Endothelial cell of umbilical vein (primary cell): ENCODE measurements at regions not wholly inside any gene's neighbourhood (a gene's known extent, or its start where the extent isn't known, plus 50 kb on each side); places are given as distances from the start of the nearest gene placed in this dataset.

Experiments used
- BruUV-seq: library from RNA; stranded (reverse); fragments of 400-500 nt; replicated peaks from 2 replicates; lab custom pipeline; 2021; lab: Mats Ljungman, UMichigan
- CTCF ChIA-PET: fragments of 300-600, 350-600 bp; sonication (Branson Sonifier 250); formaldehyde crosslinking; loops from one replicate; lab custom pipeline; 2021; ENCODE audit warnings: antibody characterized with exemption, inconsistent platforms; lab: Charles Lee
- POLR2A ChIA-PET: fragments of 300-600, 350-600 bp; sonication (Branson Sonifier 250); formaldehyde crosslinking; loops from one replicate; lab custom pipeline; 2021; ENCODE audit warnings: antibody characterized with exemption, inconsistent platforms; lab: Charles Lee
- DNase-seq: peaks from one replicate; pipeline ENCODE4 v3.0.0-alpha.2; 2011; ENCODE audit warnings: low read depth, low spot score
- FAIRE-seq: peaks from 2 replicates; lab custom pipeline; 2011; peaks lifted over from hg19 to GRCh38; lab: Jason Lieb, UNC
- H2AFZ ChIP-seq: 2 replicates; pipeline ENCODE4 v1.6.0; 2012; ENCODE audit warnings: low read depth, low read length, control low read depth, inconsistent platforms
- H3K27ac ChIP-seq: 2 replicates; pipeline ENCODE4 v1.5.1; 2011; ENCODE audit warnings: low read depth, mild to moderate bottlenecking, control low read depth, low read length, moderate library complexity; ENCODE audit not compliant: insufficient read depth
- H3K27me3 ChIP-seq, 2 experiments: 2 replicates each; pipeline versions ENCODE4 v1.6.0 to v1.6.1; 2011; ENCODE audit warnings: low read length in 2 of 2, mixed read lengths in 1 of 2; ENCODE audit not compliant: control insufficient read depth in 2 of 2, insufficient read depth in 2 of 2
- H3K36me3 ChIP-seq, 2 experiments: 2 replicates in 1 of 2; 3 replicates in 1 of 2; pipeline ENCODE4 v1.5.1; 2011; ENCODE audit warnings: low read length in 2 of 2, mild to moderate bottlenecking in 1 of 2, moderate library complexity in 1 of 2; ENCODE audit not compliant: control insufficient read depth in 2 of 2, insufficient read depth in 2 of 2; ENCODE audit errors: extremely low read depth in 1 of 2
- H3K4me1 ChIP-seq: 3 replicates; pipeline ENCODE4 v1.5.1; 2011; ENCODE audit warnings: mild to moderate bottlenecking, low read length; ENCODE audit not compliant: control insufficient read depth, insufficient read depth; ENCODE audit errors: extremely low read depth
- H3K4me2 ChIP-seq: 2 replicates; pipeline ENCODE4 v1.6.1; 2011; ENCODE audit warnings: low read length, control low read depth, mixed read lengths; ENCODE audit not compliant: insufficient read depth
- H3K4me3 ChIP-seq, 3 experiments: fragments of 200-600 bp in 1 of 3; sonication (generic), shearing (Covaris generic) in 1 of 3; replicated peaks in 1 of 3; 2 replicates each; pipeline ENCODE4 v1.5.1; 2011 to 2016; ENCODE audit warnings: control low read depth in 3 of 3, low read length in 3 of 3, mild to moderate bottlenecking in 2 of 3, inconsistent platforms in 1 of 3, low read depth in 1 of 3, moderate library complexity in 1 of 3; ENCODE audit not compliant: insufficient read depth in 1 of 3
- H3K79me2 ChIP-seq: 2 replicates; pipeline ENCODE4 v1.6.0; 2012; ENCODE audit warnings: low read length, inconsistent platforms; ENCODE audit not compliant: control insufficient read depth, insufficient read depth
- H3K9ac ChIP-seq: replicated peaks from 2 replicates; pipeline ENCODE3; 2011; ENCODE audit warnings: low read length, control low read depth; ENCODE audit not compliant: insufficient read depth; ENCODE audit errors: extremely low read depth
- H3K9me1 ChIP-seq: replicated peaks from 3 replicates; pipeline ENCODE4 v1.6.0; 2011; ENCODE audit warnings: mild to moderate bottlenecking, low read length; ENCODE audit not compliant: control insufficient read depth, insufficient read depth; ENCODE audit errors: extremely low read depth
- H3K9me3 ChIP-seq: replicated peaks from 2 replicates; pipeline ENCODE4 v1.5.1; 2012; ENCODE audit warnings: low read length, inconsistent platforms; ENCODE audit not compliant: control insufficient read depth, insufficient read depth
- H4K20me1 ChIP-seq: replicated peaks from 2 replicates; pipeline ENCODE3; 2011; ENCODE audit warnings: mild to moderate bottlenecking, low read length; ENCODE audit not compliant: control insufficient read depth, insufficient read depth; ENCODE audit errors: extremely low read depth
- EZH2 ChIP-seq: IDR thresholded peaks from 2 replicates; pipeline ENCODE4 v1.6.1; 2012; ENCODE audit warnings: borderline replicate concordance, low read depth, mild to moderate bottlenecking, moderate library complexity, low read length, inconsistent platforms; ENCODE audit not compliant: severe bottlenecking
- FOS ChIP-seq: IDR thresholded peaks from 2 replicates; pipeline ENCODE4 v1.6.1; 2011; ENCODE audit warnings: mild to moderate bottlenecking, low read length, moderate library complexity, borderline replicate concordance; ENCODE audit not compliant: insufficient read depth
- GATA2 ChIP-seq: IDR thresholded peaks from 2 replicates; pipeline ENCODE4 v1.7.0; 2011; ENCODE audit warnings: low read depth, mild to moderate bottlenecking, moderate library complexity, mixed read lengths, low read length; ENCODE audit not compliant: insufficient read length, insufficient read depth
- JUN ChIP-seq: IDR thresholded peaks from 2 replicates; pipeline ENCODE4 v1.6.1; 2011; ENCODE audit warnings: borderline replicate concordance, low read depth; ENCODE audit not compliant: insufficient read length, insufficient read depth
- MYC ChIP-seq: IDR thresholded peaks from one replicate; pipeline ENCODE4 v1.6.1; 2011; ENCODE audit warnings: mild to moderate bottlenecking, low read depth, low read length
- POLR2A ChIP-seq: IDR thresholded peaks from 2 replicates; pipeline ENCODE4 v1.6.1; 2012; ENCODE audit warnings: low read depth, mild to moderate bottlenecking, control low read depth, low read length
- POLR2AphosphoS5 ChIP-seq: IDR thresholded peaks from 2 replicates; pipeline ENCODE4 v1.6.1; 2012; ENCODE audit warnings: low read depth, mild to moderate bottlenecking, control low read depth, low read length, moderate library complexity; ENCODE audit not compliant: insufficient read depth
- dilution Hi-C: fragments of 300-500 bp; cut with MboI; formaldehyde crosslinking; loops from one replicate; pipeline ENCODE4 v1.15.0; 2019; ENCODE audit warnings: low sequenced_read_pairs; ENCODE audit not compliant: extremely low pct_ligation_motif_present
- intact Hi-C: fragments of 100-400 bp; cut with micrococcal nuclease; formaldehyde crosslinking; loops from one replicate; pipeline ENCODE4 v1.10.0; 2022
- TF ChIP-seq, protein P1 (sequence below): IDR thresholded peaks from 2 replicates; pipeline ENCODE4 v1.6.1; 2011; ENCODE audit not compliant: insufficient read depth, insufficient read length
- TF ChIP-seq, protein P2 (sequence below), 2 donors: IDR thresholded peaks; 1 replicate in 1 of 2; 2 replicates in 1 of 2; pipeline ENCODE4 v1.5.1; 2011; ENCODE audit warnings: low read length in 2 of 2, mild to moderate bottlenecking in 2 of 2, moderate library complexity in 2 of 2, control low read depth in 1 of 2, inconsistent platforms in 1 of 2, low read depth in 1 of 2; ENCODE audit not compliant: insufficient read depth in 1 of 2; ENCODE audit errors: extremely low read depth in 1 of 2

DNA sequence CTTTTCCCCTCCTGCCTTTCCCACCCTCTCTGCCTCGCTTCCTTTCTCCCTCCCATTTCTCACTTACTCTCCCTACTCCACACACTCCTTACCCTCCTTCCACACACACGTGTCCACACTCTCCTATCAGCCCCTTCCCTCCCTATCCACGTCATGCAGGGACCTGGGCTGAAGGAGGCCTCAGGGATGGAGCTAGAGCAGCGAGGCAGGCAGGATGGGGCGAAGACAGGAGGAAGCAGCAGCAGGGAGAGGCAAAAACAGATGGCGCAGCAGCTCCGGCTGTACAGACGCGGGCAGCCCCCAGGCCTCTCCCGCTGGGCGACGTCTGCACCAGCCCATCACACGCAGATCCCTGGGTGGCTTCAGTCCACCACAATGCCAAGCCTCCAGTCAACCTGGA is 97.9 kb downstream of the SPATA19 start:
- Histone ChIP-seq H3K9me3 (no peaks in the 10 kb centered on the region), H3K4me3 (no peak overlapping the region), H3K36me3 (no peaks in the 10 kb centered on the region), H3K9ac (no peak overlapping the region), H2AFZ (no peak overlapping the region), H3K4me2 (no peak overlapping the region), H3K4me1 (no peaks in the 10 kb centered on the region), H4K20me1 (no peaks in the 10 kb centered on the region), H3K27me3 (no peaks in the 10 kb centered on the region), H3K79me2 (no peaks in the 10 kb centered on the region), H3K27ac (no peak overlapping the region), H3K9me1 (no peaks in the 10 kb centered on the region)
- FAIRE-seq (no peak), DNase-seq (no peak)
- dilution Hi-C loops: no loop called here
- ChIA-PET CTCF (no interaction called here), POLR2A (no interaction called here)
- intact Hi-C loops: no loop called here
- BruUV-seq: no TSS peak
- TF ChIP-seq FOS (no peak), EZH2 (no peak), MYC (no peak), POLR2A (no peak), GATA2 (no peak)
- TF ChIP-seq, protein P1, sequence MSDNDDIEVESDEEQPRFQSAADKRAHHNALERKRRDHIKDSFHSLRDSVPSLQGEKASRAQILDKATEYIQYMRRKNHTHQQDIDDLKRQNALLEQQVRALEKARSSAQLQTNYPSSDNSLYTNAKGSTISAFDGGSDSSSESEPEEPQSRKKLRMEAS: no peak

DNA sequence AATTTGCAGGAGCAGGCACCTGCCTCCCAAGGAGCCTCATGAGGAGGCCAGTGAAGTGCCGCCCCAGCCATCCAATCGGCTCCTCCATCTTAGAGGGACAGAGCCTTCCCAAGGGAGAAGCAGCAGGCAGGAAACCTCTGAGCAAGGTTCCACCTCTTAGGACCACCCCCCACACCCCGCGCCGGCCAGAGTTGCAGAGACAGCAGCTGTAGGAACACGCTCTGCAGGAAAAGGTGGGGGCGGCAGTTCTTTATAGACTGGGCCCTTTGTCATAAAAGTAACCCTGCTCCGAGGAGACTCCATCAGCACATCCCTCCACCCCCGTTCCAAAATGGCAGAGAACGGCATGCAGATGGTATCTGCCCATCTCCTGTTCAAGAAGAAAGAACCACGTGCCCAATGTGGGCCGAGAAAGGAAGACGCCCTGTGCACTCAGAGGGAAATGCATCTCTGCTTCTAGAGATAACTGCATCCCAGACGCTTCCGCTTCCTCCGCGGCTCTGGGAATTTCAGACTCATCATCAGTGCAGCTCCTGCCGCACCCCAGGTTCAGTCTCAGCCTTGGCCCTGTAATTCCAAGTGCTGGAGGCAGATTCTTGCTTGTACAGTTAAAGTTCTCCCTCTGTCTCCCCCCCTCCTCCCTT is 98.5 kb downstream of the SPATA19 start:
- ChIA-PET CTCF (no interaction called here), POLR2A (no interaction called here)
- Histone ChIP-seq H3K9me3 (no peaks in the 10 kb centered on the region), H3K4me2 (no peak overlapping the region), H3K9me1 (no peaks in the 10 kb centered on the region), H2AFZ (no peak overlapping the region), H3K79me2 (no peaks in the 10 kb centered on the region), H3K4me3 (no peak overlapping the region), H4K20me1 (no peaks in the 10 kb centered on the region), H3K4me1 (no peaks in the 10 kb centered on the region), H3K27ac (no peak overlapping the region), H3K27me3 (no peaks in the 10 kb centered on the region), H3K9ac (no peak overlapping the region), H3K36me3 (no peaks in the 10 kb centered on the region)
- TF ChIP-seq MYC: no peak
- no peak for TF ChIP-seq POLR2AphosphoS5
- TF ChIP-seq GATA2: no peak
- TF ChIP-seq POLR2A: no peak
- TF ChIP-seq, protein P1: no peak
- no peak for TF ChIP-seq FOS
- TF ChIP-seq, protein P2, sequence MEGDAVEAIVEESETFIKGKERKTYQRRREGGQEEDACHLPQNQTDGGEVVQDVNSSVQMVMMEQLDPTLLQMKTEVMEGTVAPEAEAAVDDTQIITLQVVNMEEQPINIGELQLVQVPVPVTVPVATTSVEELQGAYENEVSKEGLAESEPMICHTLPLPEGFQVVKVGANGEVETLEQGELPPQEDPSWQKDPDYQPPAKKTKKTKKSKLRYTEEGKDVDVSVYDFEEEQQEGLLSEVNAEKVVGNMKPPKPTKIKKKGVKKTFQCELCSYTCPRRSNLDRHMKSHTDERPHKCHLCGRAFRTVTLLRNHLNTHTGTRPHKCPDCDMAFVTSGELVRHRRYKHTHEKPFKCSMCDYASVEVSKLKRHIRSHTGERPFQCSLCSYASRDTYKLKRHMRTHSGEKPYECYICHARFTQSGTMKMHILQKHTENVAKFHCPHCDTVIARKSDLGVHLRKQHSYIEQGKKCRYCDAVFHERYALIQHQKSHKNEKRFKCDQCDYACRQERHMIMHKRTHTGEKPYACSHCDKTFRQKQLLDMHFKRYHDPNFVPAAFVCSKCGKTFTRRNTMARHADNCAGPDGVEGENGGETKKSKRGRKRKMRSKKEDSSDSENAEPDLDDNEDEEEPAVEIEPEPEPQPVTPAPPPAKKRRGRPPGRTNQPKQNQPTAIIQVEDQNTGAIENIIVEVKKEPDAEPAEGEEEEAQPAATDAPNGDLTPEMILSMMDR (IDR thresholded peaks at IDR 0.05; ENCODE audit: extremely low read depth in 1 of 2, insufficient read depth in 1 of 2, low read depth in 1 of 2, low read length in 2 of 2): no peak
- no peak for TF ChIP-seq JUN
- TF ChIP-seq EZH2: no peak
- dilution Hi-C loops: no loop called here
- BruUV-seq: no TSS peak
- intact Hi-C loops: no loop called here
- DNase-seq (no peak), FAIRE-seq (no peak)
